ENCODE measurements at regions not wholly inside any gene's neighbourhood (a gene's known extent, or its start where the extent isn't known, plus 50 kb on each side); places are given as distances from the start of the nearest gene placed in this dataset.

GRCh38 chr2:33650171-33650570 lies 51.1 kb upstream of the FAM98A start:
- peaks cover 8% of the 10 kb centered on the region; the same call in 1 of the 2 replicates for H3K9me3 ChIP-seq (ENCODE audit: insufficient read depth, low read length)
- H4K20me1 ChIP-seq (ENCODE audit: insufficient read depth, low read length): no peaks in the 10 kb centered on the region
- H3K79me2 ChIP-seq (ENCODE audit: low read length): no peaks in the 10 kb centered on the region
- peaks cover 11% of the 10 kb centered on the region for H3K4me1 ChIP-seq (ENCODE audit: low read length)
- H3K9ac ChIP-seq (ENCODE audit: low read length): no peak overlapping the region
- H3K36me3 ChIP-seq (replicated peaks; ENCODE audit: low read depth, low read length): no peaks in the 10 kb centered on the region
- H2AFZ ChIP-seq (ENCODE audit: low read depth, low read length): no peak overlapping the region
- H3K27me3 ChIP-seq (ENCODE audit: low read depth, low read length): no peaks in the 10 kb centered on the region
- H3K4me2 ChIP-seq (ENCODE audit: low read length): no peak overlapping the region
- TF ChIP-seq EZH2phosphoT487 (IDR thresholded peaks at IDR 0.05; ENCODE audit: low read depth) (no peak), CTCF (IDR thresholded peaks at IDR 0.05; ENCODE audit: low read depth, low read length) (no peak)
- H3K27ac ChIP-seq (ENCODE audit: low read length): no peak overlapping the region
- no peak overlapping the region for H3K4me3 ChIP-seq (ENCODE audit: low read length)

Data from OCI-LY3 (cell line).